H9 (cell line): ENCODE measurements at regions not wholly inside any gene's neighbourhood (a gene's known extent, or its start where the extent isn't known, plus 50 kb on each side); places are given as distances from the start of the nearest gene placed in this dataset.

Source experiments
- DNase-seq: peaks from one replicate; pipeline ENCODE4 v3.0.0-alpha.2; 2017
- H2AFZ ChIP-seq: one replicate; pipeline ENCODE4 v1.6.1; 2013; ENCODE audit warnings: mild to moderate bottlenecking, low read length, control low read depth, moderate library complexity
- H2AK5ac ChIP-seq: 2 replicates; pipeline ENCODE4 v1.6.1; 2013; ENCODE audit warnings: low read length, control low read depth, mixed read lengths; ENCODE audit not compliant: insufficient read length
- H2BK120ac ChIP-seq: one replicate; pipeline ENCODE4 v1.6.1; 2013; ENCODE audit warnings: low read depth, mild to moderate bottlenecking, low read length, control low read depth, inconsistent platforms; ENCODE audit not compliant: poor library complexity, severe bottlenecking
- H2BK12ac ChIP-seq: 2 replicates; pipeline ENCODE4 v1.6.1; 2013; ENCODE audit warnings: low read length, control low read depth, mixed read lengths, low read depth; ENCODE audit not compliant: insufficient read length
- H2BK15ac ChIP-seq: 2 replicates; pipeline ENCODE4 v1.6.1; 2013; ENCODE audit warnings: low read depth, low read length, control low read depth
- H2BK20ac ChIP-seq: one replicate; pipeline ENCODE4 v1.6.1; 2013; ENCODE audit warnings: low read depth, mild to moderate bottlenecking, low read length, control low read depth, inconsistent platforms; ENCODE audit not compliant: poor library complexity, severe bottlenecking
- H2BK5ac ChIP-seq: 2 replicates; pipeline ENCODE4 v1.6.1; 2013; ENCODE audit warnings: low read length, control low read depth, mixed read lengths; ENCODE audit not compliant: insufficient read length
- H3K14ac ChIP-seq: 2 replicates; pipeline ENCODE4 v1.6.1; 2013; ENCODE audit warnings: low read length, control low read depth; ENCODE audit not compliant: insufficient read depth
- H3K18ac ChIP-seq: 2 replicates; pipeline ENCODE4 v1.6.1; 2013; ENCODE audit warnings: low read depth, mild to moderate bottlenecking, mixed read lengths, low read length, control low read depth; ENCODE audit not compliant: insufficient read length
- H3K23ac ChIP-seq: 2 replicates; pipeline ENCODE4 v1.6.1; 2013; ENCODE audit warnings: low read length, control low read depth, mixed read lengths, low read depth; ENCODE audit not compliant: insufficient read length
- H3K23me2 ChIP-seq: 2 replicates; pipeline ENCODE4 v1.6.1; 2013; ENCODE audit warnings: low read depth, mild to moderate bottlenecking, mixed read lengths, low read length, control low read depth; ENCODE audit not compliant: insufficient read length, poor library complexity, severe bottlenecking
- H3K27ac ChIP-seq: 2 replicates; pipeline ENCODE4 v1.5.1; 2013; ENCODE audit warnings: low read length, control low read depth, mixed read lengths, low read depth; ENCODE audit not compliant: insufficient read length
- H3K27me3 ChIP-seq: 2 replicates; pipeline ENCODE4 v1.6.1; 2013; ENCODE audit warnings: low read length, control low read depth, inconsistent platforms; ENCODE audit not compliant: insufficient read depth
- H3K4ac ChIP-seq: 2 replicates; pipeline ENCODE4 v1.6.1; 2013; ENCODE audit warnings: low read depth, mild to moderate bottlenecking, control low read depth, inconsistent platforms, low read length, moderate library complexity
- H3K4me1 ChIP-seq: 2 replicates; pipeline ENCODE4 v1.6.1; 2013; ENCODE audit warnings: low read length, control low read depth, inconsistent platforms; ENCODE audit not compliant: insufficient read depth
- H3K4me2 ChIP-seq: 2 replicates; pipeline ENCODE4 v1.6.1; 2013; ENCODE audit warnings: low read length, control low read depth, mixed read lengths; ENCODE audit not compliant: insufficient read length, insufficient read depth
- H3K56ac ChIP-seq: 2 replicates; pipeline ENCODE4 v1.6.1; 2013; ENCODE audit warnings: low read depth, mild to moderate bottlenecking, mixed read lengths, low read length, control low read depth; ENCODE audit not compliant: insufficient read length
- H3K79me1 ChIP-seq: 2 replicates; pipeline ENCODE4 v1.6.1; 2013; ENCODE audit warnings: low read depth, mild to moderate bottlenecking, moderate library complexity, low read length, control low read depth, inconsistent platforms; ENCODE audit not compliant: insufficient read depth, poor library complexity, severe bottlenecking
- H3K79me2 ChIP-seq: 2 replicates; pipeline ENCODE4 v1.6.1; 2013; ENCODE audit warnings: low read length, control low read depth, inconsistent platforms; ENCODE audit not compliant: insufficient read depth
- H3K9ac ChIP-seq: 2 replicates; pipeline ENCODE4 v1.6.1; 2013; ENCODE audit warnings: low read length, control low read depth, mixed read lengths; ENCODE audit not compliant: insufficient read length; ENCODE audit errors: extremely low read depth
- H3K9me3 ChIP-seq: one replicate; pipeline ENCODE4 v1.6.1; 2013; ENCODE audit warnings: low read depth, low read length, inconsistent platforms; ENCODE audit not compliant: control insufficient read depth
- H3T11ph ChIP-seq: one replicate; pipeline ENCODE4 v1.6.1; 2013; ENCODE audit warnings: mild to moderate bottlenecking, low read length, control low read depth, inconsistent platforms
- H4K20me1 ChIP-seq: one replicate; pipeline ENCODE4 v1.6.1; 2013; ENCODE audit not compliant: control insufficient read depth, insufficient read length, insufficient read depth
- H4K5ac ChIP-seq: 2 replicates; pipeline ENCODE4 v1.6.1; 2013; ENCODE audit warnings: low read depth, mild to moderate bottlenecking, mixed read lengths, low read length, control low read depth; ENCODE audit not compliant: insufficient read length
- H4K8ac ChIP-seq: replicated peaks from 2 replicates; pipeline ENCODE4 v1.6.1; 2013; ENCODE audit warnings: low read length, control low read depth, mixed read lengths, low read depth; ENCODE audit not compliant: insufficient read length
- H4K91ac ChIP-seq: 2 replicates; pipeline ENCODE4 v1.6.1; 2013; ENCODE audit warnings: low read depth, mild to moderate bottlenecking, moderate library complexity, mixed read lengths, low read length, control low read depth; ENCODE audit not compliant: insufficient read length
- H3K27ac Mint-ChIP-seq, 3 experiments: 2 replicates in 2 of 3; 3 replicates in 1 of 3; pipeline ENCODE4 v1.8.0; 2020 to 2021; ENCODE audit warnings: mixed read lengths in 3 of 3, mild to moderate bottlenecking in 1 of 3, moderate library complexity in 1 of 3
- H3K27me3 Mint-ChIP-seq: 2 replicates; pipeline ENCODE4 v1.8.0; 2021; ENCODE audit warnings: low read depth, mild to moderate bottlenecking, moderate library complexity, mixed read lengths
- H3K36me3 Mint-ChIP-seq, 3 experiments: 2 replicates in 2 of 3; 3 replicates in 1 of 3; pipeline ENCODE4 v1.8.0; 2020 to 2021; ENCODE audit warnings: low read depth in 3 of 3, mixed read lengths in 3 of 3; ENCODE audit not compliant: insufficient read depth in 1 of 3
- H3K4me1 Mint-ChIP-seq, 2 experiments: 2 replicates each; pipeline ENCODE4 v1.8.0; 2020; ENCODE audit warnings: mixed read lengths in 2 of 2
- H3K4me3 Mint-ChIP-seq, 2 experiments: 2 replicates in 1 of 2; 3 replicates in 1 of 2; pipeline ENCODE4 v1.8.0; 2020 to 2021; ENCODE audit warnings: mild to moderate bottlenecking in 2 of 2, mixed read lengths in 2 of 2, moderate library complexity in 1 of 2
- H3K9me3 Mint-ChIP-seq, 2 experiments: 2 replicates in 1 of 2; 3 replicates in 1 of 2; pipeline ENCODE4 v1.8.0; 2020; ENCODE audit warnings: mild to moderate bottlenecking in 2 of 2, mixed read lengths in 2 of 2, moderate library complexity in 1 of 2
- WGBS: extraction: QIAGEN DNeasy Blood & Tissue Kit; methylation state at CpG from one replicate; pipeline ENCODE4 v1.1.7; 2013; ENCODE audit warnings: missing lambda C conversion rate, low lambda C conversion rate, mixed read lengths; ENCODE audit not compliant: insufficient read length; ENCODE audit errors: extremely low coverage; 5-methylcytosine and 5-hydroxymethylcytosine counted together
- TF ChIP-seq, protein P1 (sequence below): fragments of 200-600 bp; sonication (generic); conservative IDR thresholded peaks from 3 replicates; pipeline ENCODE4 v1.8.0; 2021; ENCODE audit warnings: antibody characterized with exemption, mild to moderate bottlenecking

DNA sequence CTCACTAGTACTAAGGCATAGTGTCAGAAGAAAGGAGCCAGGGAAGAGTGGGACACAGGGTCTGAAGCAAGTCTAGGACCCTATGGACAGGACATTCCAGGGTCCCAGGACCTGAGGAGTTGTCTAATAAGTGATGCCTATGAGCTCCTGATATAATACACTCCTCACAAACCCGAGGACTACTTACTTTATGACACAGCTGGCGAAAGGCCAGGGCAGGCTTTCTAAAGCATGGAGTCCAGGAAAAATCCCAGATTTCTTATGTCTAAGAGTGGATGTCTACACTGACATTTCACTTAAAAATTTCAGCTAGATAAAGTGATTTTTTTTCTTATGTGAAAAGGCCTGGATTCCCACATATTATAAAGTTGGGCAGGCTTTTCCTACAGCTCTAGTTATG is 502.2 kb upstream of the SETBP1 start:
- no peak overlapping the region for H3K23ac ChIP-seq
- H2BK5ac ChIP-seq: no peak overlapping the region
- no peak overlapping the region for H2AK5ac ChIP-seq
- H4K8ac ChIP-seq: no peak overlapping the region
- no peak overlapping the region for H3K18ac ChIP-seq
- no CpG with 5 or more reads among the region's 2 CpGs for WGBS
- H3K9ac ChIP-seq: no peak overlapping the region
- H4K20me1 ChIP-seq: no peaks in the 10 kb centered on the region
- DNase-seq: no peak
- no peak overlapping the region for H3T11ph ChIP-seq
- no peak overlapping the region for H3K14ac ChIP-seq
- no peak overlapping the region for H3K4me2 ChIP-seq
- Mint-ChIP-seq H3K27ac (no peak overlapping the region), H3K4me1 (peaks cover 3% of the 10 kb centered on the region in 2 experiments; a peak in 1 of 4 replicates), H3K27me3 (no peaks in the 10 kb centered on the region), H3K4me3 (no peak overlapping the region), H3K36me3 (no peaks in the 10 kb centered on the region), H3K9me3 (no peaks in the 10 kb centered on the region)
- no peak overlapping the region for H2AFZ ChIP-seq
- H3K27me3 ChIP-seq: no peaks in the 10 kb centered on the region
- TF ChIP-seq, protein P1, sequence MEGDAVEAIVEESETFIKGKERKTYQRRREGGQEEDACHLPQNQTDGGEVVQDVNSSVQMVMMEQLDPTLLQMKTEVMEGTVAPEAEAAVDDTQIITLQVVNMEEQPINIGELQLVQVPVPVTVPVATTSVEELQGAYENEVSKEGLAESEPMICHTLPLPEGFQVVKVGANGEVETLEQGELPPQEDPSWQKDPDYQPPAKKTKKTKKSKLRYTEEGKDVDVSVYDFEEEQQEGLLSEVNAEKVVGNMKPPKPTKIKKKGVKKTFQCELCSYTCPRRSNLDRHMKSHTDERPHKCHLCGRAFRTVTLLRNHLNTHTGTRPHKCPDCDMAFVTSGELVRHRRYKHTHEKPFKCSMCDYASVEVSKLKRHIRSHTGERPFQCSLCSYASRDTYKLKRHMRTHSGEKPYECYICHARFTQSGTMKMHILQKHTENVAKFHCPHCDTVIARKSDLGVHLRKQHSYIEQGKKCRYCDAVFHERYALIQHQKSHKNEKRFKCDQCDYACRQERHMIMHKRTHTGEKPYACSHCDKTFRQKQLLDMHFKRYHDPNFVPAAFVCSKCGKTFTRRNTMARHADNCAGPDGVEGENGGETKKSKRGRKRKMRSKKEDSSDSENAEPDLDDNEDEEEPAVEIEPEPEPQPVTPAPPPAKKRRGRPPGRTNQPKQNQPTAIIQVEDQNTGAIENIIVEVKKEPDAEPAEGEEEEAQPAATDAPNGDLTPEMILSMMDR: no peak
- H2BK120ac ChIP-seq: no peak overlapping the region
- no peaks in the 10 kb centered on the region for H3K4me1 ChIP-seq
- no peak overlapping the region for H4K5ac ChIP-seq
- H3K79me2 ChIP-seq: no peaks in the 10 kb centered on the region
- no peak overlapping the region for H3K27ac ChIP-seq
- no peak overlapping the region for H3K4ac ChIP-seq
- H2BK20ac ChIP-seq: no peak overlapping the region
- H3K56ac ChIP-seq: no peak overlapping the region
- H2BK12ac ChIP-seq: no peak overlapping the region
- no peaks in the 10 kb centered on the region for H3K23me2 ChIP-seq
- H3K79me1 ChIP-seq: no peaks in the 10 kb centered on the region
- no peaks in the 10 kb centered on the region for H3K9me3 ChIP-seq
- H2BK15ac ChIP-seq: no peak overlapping the region
- no peak overlapping the region for H4K91ac ChIP-seq
